Glutamatergic neuron (in vitro differentiated cells): ENCODE measurements at regions not wholly inside any gene's neighbourhood (a gene's known extent, or its start where the extent isn't known, plus 50 kb on each side); places are given as distances from the start of the nearest gene placed in this dataset.

ENCODE experiments used
- DNase-seq: peaks from one replicate; pipeline ENCODE4 v3.0.0; 2022
- H3K27ac Mint-ChIP-seq: one replicate; pipeline ENCODE4 v1.8.0; 2020; ENCODE audit warnings: mild to moderate bottlenecking, mixed read lengths, inconsistent platforms; ENCODE audit not compliant: unreplicated experiment
- H3K27me3 Mint-ChIP-seq: one replicate; pipeline ENCODE4 v1.8.0; 2020; ENCODE audit warnings: mild to moderate bottlenecking, moderate library complexity, mixed read lengths, inconsistent platforms; ENCODE audit not compliant: unreplicated experiment
- H3K36me3 Mint-ChIP-seq: one replicate; pipeline ENCODE4 v1.8.0; 2020; ENCODE audit warnings: mild to moderate bottlenecking, mixed read lengths, inconsistent platforms; ENCODE audit not compliant: unreplicated experiment
- H3K4me1 Mint-ChIP-seq: one replicate; pipeline ENCODE4 v1.8.0; 2020; ENCODE audit warnings: mild to moderate bottlenecking, low read depth, mixed read lengths, inconsistent platforms; ENCODE audit not compliant: unreplicated experiment
- H3K4me3 Mint-ChIP-seq: one replicate; pipeline ENCODE4 v1.8.0; 2020; ENCODE audit warnings: mild to moderate bottlenecking, mixed read lengths, inconsistent platforms; ENCODE audit not compliant: unreplicated experiment
- H3K9me3 Mint-ChIP-seq: one replicate; pipeline ENCODE4 v1.8.0; 2020; ENCODE audit warnings: mild to moderate bottlenecking, moderate library complexity, mixed read lengths, inconsistent platforms; ENCODE audit not compliant: unreplicated experiment
- CTCF ChIP-seq: fragments of 200-600 bp; sonication (generic); IDR thresholded peaks from one replicate; pipeline ENCODE4 v1.5.0; 2021; ENCODE audit not compliant: partially characterized antibody, unreplicated experiment

GRCh38 chr2:138447889-138448570 is 53.5 kb upstream of the SPOPL start:
- Mint-ChIP-seq H3K27ac (no peak overlapping the region), H3K4me1 (peaks cover 14% of the 10 kb centered on the region), H3K9me3 (peaks cover 3% of the 10 kb centered on the region), H3K36me3 (no peaks in the 10 kb centered on the region), H3K27me3 (peaks cover 4% of the 10 kb centered on the region), H3K4me3 (no peak overlapping the region)
- DNase-seq = no peak
- TF ChIP-seq CTCF = no peak
